Caki2 (cell line): ENCODE measurements at regions not wholly inside any gene's neighbourhood (a gene's known extent, or its start where the extent isn't known, plus 50 kb on each side); places are given as distances from the start of the nearest gene placed in this dataset.
A peak's percentile ranks its signal among the peaks of the same experiment; 100 is the strongest.

Source experiments
- DNase-seq: peaks from one replicate; pipeline ENCODE4 v3.0.0-alpha.2; 2015; ENCODE audit warnings: low read depth
- in situ Hi-C: cut with HindIII; loops from 2 replicates; pipeline ENCODE4 v1.10.0; 2016; ENCODE audit warnings: low sequenced_read_pairs, low pct_unique_long_range_greater_than_20kb, mixed read lengths

DNA sequence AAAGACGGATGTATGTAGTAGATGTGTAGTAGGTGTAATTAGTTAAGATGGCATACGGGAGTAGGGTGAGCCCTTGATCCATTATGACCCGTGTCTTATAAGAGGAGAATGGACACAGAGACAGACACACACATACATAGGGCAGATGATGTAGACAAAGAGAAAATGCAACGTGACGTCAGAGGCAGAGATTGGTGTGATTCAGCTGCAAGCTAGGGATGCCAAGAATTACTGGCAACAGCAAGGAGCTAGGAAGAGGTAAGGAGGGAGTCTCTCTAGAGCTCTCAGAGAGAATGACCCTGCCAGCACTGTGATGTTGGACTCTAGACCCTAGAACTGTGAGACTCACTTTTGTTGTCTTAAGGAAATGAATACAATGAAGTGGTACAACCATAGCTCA lies 247.0 kb upstream of the HABP2 start:
- no peak for DNase-seq
- in situ Hi-C loops, result no loop called here

DNA sequence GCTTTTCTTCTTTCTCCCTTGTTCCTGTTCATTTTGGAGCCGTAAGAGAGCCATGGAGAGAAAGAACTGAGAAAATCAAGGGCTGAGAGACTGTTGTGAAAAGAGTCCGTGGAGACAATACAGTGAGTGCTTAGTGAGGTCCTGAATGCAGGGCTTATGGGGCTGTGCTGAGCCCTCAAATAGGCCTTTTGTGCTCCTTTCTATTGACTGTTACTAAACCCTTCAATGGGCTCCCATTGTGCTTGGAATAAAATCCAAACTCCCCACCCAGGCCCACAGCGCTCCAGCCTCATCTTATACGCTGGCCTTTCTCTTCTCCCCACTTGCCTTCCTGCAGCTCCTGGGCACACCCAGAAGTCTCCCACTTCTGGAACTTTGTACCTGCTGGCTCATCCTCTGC lies 243.1 kb upstream of the HABP2 start:
- in situ Hi-C loops, result no loop called here

DNA sequence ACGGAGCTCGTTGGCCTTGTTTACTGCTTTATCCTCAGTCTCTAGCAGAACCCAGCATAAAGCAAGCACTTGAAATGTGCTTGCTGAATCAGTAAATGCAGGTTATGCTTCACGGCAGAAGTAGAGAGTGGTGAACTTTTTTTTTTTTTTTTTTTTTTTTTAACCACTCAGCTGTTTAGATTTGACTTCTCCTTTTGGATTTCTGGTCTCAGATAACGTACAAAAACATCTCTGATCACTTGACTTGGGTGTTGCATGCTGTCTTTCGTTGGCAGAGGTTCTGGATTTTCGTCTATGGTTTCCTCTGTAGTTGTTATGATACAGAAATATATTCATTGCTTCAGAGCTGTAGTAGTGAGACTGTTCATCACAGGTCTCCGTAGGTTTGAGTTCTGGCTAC lies 242.5 kb upstream of the HABP2 start:
- no peak for DNase-seq
- in situ Hi-C loops, result no loop called here

More for the DNA sequence above, 243.1 kb upstream of the HABP2 start:
- no peak for DNase-seq

DNA sequence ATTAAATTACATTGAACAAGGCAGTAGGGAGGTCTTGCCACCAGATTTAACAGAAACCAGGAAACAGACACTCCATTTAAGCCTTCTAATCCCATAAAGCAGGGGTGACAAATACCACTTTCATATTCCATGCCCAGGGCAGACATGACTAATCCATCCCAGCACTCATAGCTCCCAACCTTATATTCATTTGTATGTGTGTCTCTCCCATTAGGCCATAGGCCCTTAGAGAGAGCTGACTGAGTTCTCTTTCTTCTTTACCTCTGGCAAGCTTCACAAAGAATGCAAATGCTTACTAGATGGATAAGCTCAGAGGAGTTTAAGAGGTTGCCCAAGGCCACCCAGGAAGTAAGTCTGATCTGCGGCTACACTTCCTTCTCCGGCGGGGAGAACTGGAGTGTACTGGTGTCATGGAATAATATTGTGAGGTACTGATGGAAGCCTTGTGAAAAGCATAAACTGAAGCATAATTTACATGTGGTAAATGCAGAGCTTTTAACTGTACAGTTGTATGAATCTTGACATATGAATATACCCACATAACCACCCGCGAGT lies 239.7 kb upstream of the HABP2 start:
- no peak for DNase-seq
- in situ Hi-C loops, result no loop called here

GRCh38 chr10:113313722-113314121 lies 239.1 kb upstream of the HABP2 start:
- in situ Hi-C loops, result no loop called here
- no peak for DNase-seq

DNA sequence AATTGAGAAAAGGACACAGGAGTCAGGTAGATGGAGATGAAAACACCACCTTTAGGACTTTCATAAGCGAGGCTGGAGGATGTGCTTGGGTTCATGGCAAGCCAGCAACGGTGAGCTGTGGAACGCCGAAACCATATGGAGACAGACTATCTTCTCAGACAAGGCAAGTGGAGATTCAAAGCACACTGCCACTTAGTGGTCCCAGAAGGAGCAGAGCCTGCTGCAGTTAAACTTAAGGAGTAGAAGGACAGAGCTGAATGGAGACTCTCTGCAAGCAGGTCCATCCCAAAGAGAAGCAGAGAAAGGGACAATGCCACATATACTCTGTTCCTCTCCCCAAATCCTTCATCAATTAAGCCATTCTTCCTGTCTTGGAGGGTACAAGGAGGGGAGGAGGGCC lies 236.3 kb upstream of the HABP2 start:
- DNase-seq, result no peak
- in situ Hi-C loops, result no loop called here

DNA sequence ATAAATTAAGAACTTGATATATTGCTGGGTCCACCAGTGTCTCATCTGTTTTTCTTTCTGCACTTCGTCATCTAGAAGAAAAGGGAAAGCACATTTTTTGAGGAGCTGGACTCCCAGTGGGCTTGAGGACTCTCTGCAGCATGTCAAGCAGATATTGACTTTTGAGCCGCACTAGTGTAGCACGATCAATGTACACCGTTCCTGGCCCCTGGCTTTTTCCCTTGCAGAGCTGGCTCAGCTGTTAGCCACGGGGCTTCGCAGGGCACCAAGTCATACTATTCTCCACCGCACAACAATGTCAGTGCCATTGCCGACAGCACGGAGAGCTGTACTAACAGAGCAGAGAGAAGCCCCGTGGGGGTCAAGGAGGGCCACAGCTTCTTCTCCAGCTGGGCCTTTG lies 235.4 kb upstream of the HABP2 start:
- DNase-seq, result no peak
- in situ Hi-C loops, result no loop called here

DNA sequence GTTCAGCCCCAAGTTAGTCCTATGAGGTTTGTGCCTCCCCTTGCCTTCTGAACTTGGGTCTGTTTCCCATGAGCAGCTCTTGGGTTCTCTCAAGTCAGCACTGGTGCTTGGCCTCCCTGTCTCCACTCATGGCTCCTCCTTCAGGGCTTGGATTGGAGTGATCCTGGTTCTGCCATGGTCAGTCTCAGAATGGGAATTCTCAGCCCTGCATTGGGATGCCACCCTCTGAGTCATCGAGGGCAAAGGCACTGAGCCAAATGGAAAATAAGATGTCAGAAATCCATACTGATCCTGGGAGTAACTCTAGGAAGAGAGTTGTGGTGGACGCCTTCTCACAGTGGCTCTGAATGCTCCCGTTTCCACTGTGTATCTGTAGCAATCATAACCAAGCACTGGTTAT lies 233.4 kb upstream of the HABP2 start:
- DNase-seq, result no peak
- in situ Hi-C loops, result no loop called here

DNA sequence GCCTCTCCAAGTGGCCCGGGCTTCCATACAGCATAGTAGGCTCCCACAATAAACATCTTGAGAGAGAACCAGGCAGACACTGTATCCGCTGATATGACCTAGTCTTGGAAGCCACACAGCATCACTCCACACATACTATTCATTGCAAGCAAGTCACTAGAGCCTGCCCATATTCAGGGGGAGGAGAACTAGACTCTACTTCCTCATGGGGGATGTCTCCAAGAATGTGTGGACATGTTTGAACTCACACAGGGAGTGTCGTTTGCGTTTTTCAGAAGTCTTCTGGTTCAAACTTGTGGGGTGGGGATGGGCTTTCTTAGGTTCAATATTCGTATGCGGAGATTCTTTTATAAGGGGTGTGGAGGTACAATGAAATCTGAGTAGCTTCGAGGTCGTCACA lies 232.6 kb upstream of the HABP2 start:
- in situ Hi-C loops, result no loop called here
- DNase-seq, result no peak

DNA sequence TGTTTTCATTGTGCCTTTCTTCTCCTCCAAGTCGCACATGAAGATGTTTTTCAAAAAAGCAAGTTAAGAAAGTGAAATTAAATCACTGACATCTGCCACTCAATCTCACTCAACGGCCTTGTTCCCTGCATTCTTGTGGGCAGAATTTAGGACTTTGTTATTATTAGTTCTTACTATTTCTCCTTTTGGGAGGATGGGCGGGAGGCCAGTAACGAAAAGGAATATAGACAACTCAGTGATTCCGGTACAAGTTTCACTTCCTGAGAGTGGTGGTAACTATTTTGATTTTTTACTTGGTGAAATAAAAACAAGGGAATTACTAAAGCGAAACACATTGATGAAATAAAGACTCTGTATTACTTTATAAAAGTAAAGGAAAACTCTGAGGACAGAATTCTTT lies 231.9 kb upstream of the HABP2 start:
- no peak for DNase-seq
- in situ Hi-C loops, result no loop called here

DNA sequence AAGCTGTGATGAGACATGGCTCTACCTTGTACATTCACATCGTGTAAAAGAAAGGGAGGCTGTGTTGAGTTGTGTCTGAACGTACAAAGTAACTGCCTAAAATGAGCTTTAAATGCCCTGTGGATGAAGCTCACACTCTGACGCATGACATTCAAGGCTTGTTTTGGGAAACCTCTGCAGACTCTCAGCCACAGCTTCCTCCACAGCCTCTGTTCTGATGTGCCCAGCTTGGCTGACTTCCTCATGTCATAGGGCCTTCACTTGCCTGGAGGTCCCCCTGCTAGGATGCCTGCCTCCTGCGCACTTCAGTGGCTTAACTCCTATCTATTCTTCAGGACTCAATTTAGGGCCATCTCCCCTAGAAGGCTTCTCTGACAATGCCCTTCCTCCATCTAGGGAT lies 230.0 kb upstream of the HABP2 start:
- in situ Hi-C loops, result no loop called here
- no peak for DNase-seq

- no peak for DNase-seq
- in situ Hi-C loops, result no loop called here
These were observed 228.9 kb upstream of the HABP2 start for GRCh38 chr10:113323985-113324384.

DNA sequence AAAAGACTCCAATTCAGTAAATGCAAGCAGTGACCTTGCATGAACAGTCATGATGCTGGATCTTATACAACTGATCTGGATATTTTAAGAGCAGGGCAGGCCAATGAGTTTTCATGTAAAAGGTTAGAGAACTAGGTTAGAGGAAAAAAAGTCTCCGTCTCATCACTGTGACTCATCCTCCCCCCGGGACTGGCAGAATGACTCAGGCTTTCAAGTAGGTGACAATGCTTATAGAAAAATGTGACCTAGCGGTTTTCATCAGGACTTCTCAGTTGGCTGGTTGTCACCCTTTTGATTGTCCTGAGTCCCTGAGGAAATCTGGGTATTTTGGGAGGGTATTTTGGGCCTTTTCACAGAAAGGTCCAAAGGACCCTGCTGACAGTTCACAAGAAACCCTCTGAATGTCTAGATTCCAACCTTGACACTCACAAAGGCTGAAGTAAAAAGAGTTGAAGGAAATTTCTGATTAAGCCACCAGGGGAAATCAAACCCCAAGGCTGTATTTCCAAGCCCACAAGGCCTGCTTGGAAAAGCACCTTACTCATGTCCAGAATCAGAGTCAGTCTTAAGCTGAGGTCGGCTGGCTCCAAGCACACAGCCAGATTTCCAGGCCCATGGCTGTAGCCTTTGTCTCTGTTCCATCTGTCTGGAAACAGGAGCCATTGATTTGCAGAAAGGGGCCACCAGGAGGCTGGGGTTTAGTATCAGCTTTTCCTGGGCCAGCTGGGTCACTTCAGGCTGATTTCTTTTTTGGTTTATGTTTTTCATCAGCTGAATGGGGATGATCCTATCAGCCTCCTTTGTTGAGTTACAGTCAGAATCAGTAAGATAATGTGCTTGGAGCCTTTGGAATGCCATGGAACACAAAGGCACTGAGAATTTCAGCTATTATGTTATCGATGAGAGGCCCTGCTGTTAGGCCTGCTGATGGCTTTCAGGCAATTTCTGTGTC lies 226.4 kb upstream of the HABP2 start:
- DNase-seq, result peak; percentile 86
- in situ Hi-C loops, result no loop called here

DNA sequence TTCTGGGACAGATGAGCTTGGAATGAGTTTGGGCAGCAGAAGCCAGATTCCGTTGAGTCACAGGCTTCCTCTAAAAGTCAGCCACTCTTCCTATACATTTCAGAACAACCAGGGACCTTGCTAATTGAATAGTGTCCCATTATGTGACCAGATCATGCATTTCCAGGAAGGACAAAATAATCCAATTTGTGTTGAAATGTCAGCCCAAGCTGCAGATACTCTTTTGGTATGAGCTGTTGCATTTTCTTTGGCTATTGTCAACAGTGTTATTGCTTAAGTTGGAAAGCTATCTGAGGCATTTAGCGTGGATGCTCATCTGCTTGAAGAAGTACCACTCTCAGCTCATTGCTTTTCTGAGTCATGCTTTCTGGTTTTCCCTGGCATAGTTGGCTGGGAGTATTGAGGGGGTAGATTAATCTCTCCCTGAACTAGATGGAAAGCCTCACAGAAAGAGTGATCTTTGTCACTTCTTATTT lies 223.7 kb upstream of the HABP2 start:
- in situ Hi-C loops, result no loop called here
- peak; percentile 9 for DNase-seq

DNA sequence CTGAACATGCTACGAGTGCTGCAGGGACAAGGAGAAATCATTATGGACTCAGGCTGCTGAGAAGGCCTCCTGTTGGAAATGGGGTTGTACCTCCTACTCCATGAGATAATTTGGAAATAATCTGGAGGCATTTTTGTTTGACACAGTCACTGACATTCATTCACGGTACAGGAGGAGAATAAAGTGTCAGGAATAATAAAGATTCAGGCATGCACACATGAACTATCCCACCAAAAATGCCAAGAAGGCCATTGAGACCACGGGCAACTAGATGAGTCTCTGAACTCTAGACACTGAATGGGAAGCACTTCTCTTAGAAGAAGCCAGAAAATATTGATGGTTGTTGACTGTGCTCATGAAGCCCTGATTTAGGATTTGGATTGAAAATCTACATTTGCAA lies 220.9 kb upstream of the HABP2 start:
- in situ Hi-C loops, result no loop called here
- DNase-seq, result no peak

DNA sequence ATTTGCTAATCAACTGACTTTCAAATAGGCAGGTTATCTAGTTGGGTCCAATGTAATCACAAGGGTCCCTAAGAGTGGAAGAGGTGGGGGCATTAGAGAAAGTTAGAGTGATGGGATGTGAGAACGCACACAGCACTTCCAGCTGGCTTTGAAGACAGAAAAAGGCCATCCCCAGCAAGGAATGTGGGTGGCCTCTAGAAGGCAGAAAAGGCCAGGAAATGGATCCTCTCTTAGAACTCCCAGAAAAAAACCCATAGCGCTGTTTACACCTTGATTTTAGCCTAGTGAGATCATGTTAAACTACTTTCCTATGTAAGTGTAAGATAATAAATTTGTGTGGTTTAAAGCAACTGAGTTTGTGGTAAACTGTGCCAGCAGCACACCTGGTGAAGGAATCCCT lies 219.5 kb upstream of the HABP2 start:
- DNase-seq, result no peak
- in situ Hi-C loops, result no loop called here

DNA sequence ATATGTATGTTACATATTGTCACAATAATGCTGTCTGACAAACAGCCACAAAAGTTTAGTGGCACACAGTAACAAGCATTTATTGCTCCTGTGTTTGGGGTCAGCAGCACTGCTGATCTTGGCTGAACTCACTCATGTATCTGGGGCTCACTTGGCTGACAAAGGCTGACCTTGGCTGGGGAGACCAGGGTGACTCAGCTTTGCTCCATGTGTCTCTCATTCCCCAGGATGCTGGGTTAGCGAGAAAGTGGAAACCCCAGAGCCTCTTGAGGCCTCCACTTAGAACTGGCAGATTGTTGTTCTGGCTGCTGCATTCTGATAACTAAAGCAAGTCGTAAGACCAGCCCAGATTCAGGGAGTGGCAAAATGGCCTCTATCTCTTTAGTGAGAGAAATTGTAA lies 217.3 kb upstream of the HABP2 start:
- in situ Hi-C loops, result no loop called here
- no peak for DNase-seq

- in situ Hi-C loops, result no loop called here
- DNase-seq, result no peak
These were observed 216.2 kb upstream of the HABP2 start for GRCh38 chr10:113336549-113337130.

GRCh38 chr10:113337142-113337541 lies 215.7 kb upstream of the HABP2 start:
- in situ Hi-C loops, result no loop called here
- DNase-seq, result no peak
